DND-41 (cell line): ENCODE measurements at regions not wholly inside any gene's neighbourhood (a gene's known extent, or its start where the extent isn't known, plus 50 kb on each side); places are given as distances from the start of the nearest gene placed in this dataset.

Source experiments
- ATAC-seq: fragments of 200-7000 bp; cut with Tn5 transposase; 3 replicates; pipeline ENCODE4 v1.9.1; 2021; ENCODE audit warnings: low read depth; ENCODE audit not compliant: insufficient read depth
- DNase-seq: peaks from one replicate; pipeline ENCODE4 v3.0.0-alpha.2; 2020
- H2AFZ ChIP-seq: 2 replicates; pipeline ENCODE4 v1.6.0; 2012; ENCODE audit warnings: low read depth, low read length
- H3K27ac ChIP-seq: 2 replicates; pipeline ENCODE4 v1.5.1; 2012; ENCODE audit warnings: low read length, inconsistent platforms
- H3K27me3 ChIP-seq: fragments of 200-600 bp; sonication (generic); 2 replicates; pipeline ENCODE4 v1.6.0; 2012; ENCODE audit warnings: low read length, mild to moderate bottlenecking, inconsistent platforms; ENCODE audit not compliant: insufficient read depth, poor library complexity
- H3K36me3 ChIP-seq: 2 replicates; pipeline ENCODE4 v1.5.1; 2012; ENCODE audit warnings: low read length, inconsistent platforms; ENCODE audit not compliant: insufficient read depth
- H3K4me1 ChIP-seq: 2 replicates; pipeline ENCODE4 v1.5.1; 2012; ENCODE audit warnings: mild to moderate bottlenecking, low read length; ENCODE audit not compliant: insufficient read depth
- H3K4me2 ChIP-seq: 2 replicates; pipeline ENCODE4 v1.6.0; 2012; ENCODE audit warnings: mild to moderate bottlenecking, moderate library complexity, low read length, inconsistent platforms; ENCODE audit not compliant: insufficient read depth
- H3K4me3 ChIP-seq, 2 experiments: fragments of 200-600 bp in 1 of 2; shearing (Covaris generic) in 1 of 2; 2 replicates each; pipeline ENCODE4 v1.5.1; 2012 to 2016; ENCODE audit warnings: inconsistent platforms in 2 of 2, low read length in 2 of 2, mild to moderate bottlenecking in 2 of 2, low read depth in 1 of 2, moderate library complexity in 1 of 2
- H3K79me2 ChIP-seq: 2 replicates; pipeline ENCODE4 v1.6.0; 2012; ENCODE audit warnings: low read length, inconsistent platforms; ENCODE audit not compliant: insufficient read depth
- H3K9ac ChIP-seq: 2 replicates; pipeline ENCODE4 v1.6.0; 2012; ENCODE audit warnings: low read depth, mild to moderate bottlenecking, inconsistent platforms, low read length, moderate library complexity
- H3K9me3 ChIP-seq: 2 replicates; pipeline ENCODE4 v1.5.1; 2012; ENCODE audit warnings: low read length, moderate library complexity, mild to moderate bottlenecking, inconsistent platforms; ENCODE audit not compliant: insufficient read depth, severe bottlenecking
- H4K20me1 ChIP-seq: 2 replicates; pipeline ENCODE4 v1.6.0; 2012; ENCODE audit warnings: low read length; ENCODE audit not compliant: insufficient read depth
- EZH2 ChIP-seq: IDR thresholded peaks from 3 replicates; pipeline ENCODE4 v1.6.1; 2012; ENCODE audit warnings: borderline replicate concordance, low read depth, mild to moderate bottlenecking, moderate library complexity, low read length, inconsistent platforms; ENCODE audit not compliant: severe bottlenecking
- TF ChIP-seq, protein P1 (sequence below): IDR thresholded peaks from 2 replicates; pipeline ENCODE4 v1.5.1; 2012; ENCODE audit warnings: borderline replicate concordance, low read length, moderate library complexity, mild to moderate bottlenecking; ENCODE audit not compliant: poor library complexity, severe bottlenecking; ENCODE audit errors: extremely low read depth

DNA sequence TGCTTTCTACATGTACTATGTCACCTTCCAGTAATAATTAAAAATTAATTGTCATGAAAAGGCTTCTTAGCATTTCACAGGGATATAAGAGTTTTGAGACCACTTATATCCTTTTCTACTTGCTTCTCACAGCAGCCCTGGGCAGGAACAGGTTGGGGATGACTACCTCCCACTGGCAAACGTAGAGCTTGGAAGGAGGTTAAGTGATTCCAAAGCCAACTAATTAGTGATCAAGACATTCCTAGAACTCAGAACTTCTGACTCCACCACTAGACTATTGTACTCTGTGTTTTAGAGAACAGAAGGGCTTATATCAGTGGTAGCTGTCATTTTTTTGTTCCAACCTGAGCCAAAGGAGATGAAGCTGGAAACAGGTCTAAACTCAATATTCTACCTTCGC lies 364.5 kb upstream of the BOD1L1 start:
- DNase-seq (no peak), ATAC-seq (no peak)
- H3K4me3 ChIP-seq = no peak overlapping the region
- H3K79me2 ChIP-seq = no peaks in the 10 kb centered on the region
- no peak overlapping the region for H2AFZ ChIP-seq
- H3K4me1 ChIP-seq = no peaks in the 10 kb centered on the region
- no peak overlapping the region for H3K9ac ChIP-seq
- H4K20me1 ChIP-seq = no peaks in the 10 kb centered on the region
- no peak for TF ChIP-seq EZH2
- TF ChIP-seq, protein P1, sequence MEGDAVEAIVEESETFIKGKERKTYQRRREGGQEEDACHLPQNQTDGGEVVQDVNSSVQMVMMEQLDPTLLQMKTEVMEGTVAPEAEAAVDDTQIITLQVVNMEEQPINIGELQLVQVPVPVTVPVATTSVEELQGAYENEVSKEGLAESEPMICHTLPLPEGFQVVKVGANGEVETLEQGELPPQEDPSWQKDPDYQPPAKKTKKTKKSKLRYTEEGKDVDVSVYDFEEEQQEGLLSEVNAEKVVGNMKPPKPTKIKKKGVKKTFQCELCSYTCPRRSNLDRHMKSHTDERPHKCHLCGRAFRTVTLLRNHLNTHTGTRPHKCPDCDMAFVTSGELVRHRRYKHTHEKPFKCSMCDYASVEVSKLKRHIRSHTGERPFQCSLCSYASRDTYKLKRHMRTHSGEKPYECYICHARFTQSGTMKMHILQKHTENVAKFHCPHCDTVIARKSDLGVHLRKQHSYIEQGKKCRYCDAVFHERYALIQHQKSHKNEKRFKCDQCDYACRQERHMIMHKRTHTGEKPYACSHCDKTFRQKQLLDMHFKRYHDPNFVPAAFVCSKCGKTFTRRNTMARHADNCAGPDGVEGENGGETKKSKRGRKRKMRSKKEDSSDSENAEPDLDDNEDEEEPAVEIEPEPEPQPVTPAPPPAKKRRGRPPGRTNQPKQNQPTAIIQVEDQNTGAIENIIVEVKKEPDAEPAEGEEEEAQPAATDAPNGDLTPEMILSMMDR = no peak
- H3K27ac ChIP-seq = no peak overlapping the region
- H3K9me3 ChIP-seq = no peaks in the 10 kb centered on the region
- H3K36me3 ChIP-seq = no peaks in the 10 kb centered on the region
- no peak overlapping the region for H3K4me2 ChIP-seq
- no peaks in the 10 kb centered on the region for H3K27me3 ChIP-seq

DNA sequence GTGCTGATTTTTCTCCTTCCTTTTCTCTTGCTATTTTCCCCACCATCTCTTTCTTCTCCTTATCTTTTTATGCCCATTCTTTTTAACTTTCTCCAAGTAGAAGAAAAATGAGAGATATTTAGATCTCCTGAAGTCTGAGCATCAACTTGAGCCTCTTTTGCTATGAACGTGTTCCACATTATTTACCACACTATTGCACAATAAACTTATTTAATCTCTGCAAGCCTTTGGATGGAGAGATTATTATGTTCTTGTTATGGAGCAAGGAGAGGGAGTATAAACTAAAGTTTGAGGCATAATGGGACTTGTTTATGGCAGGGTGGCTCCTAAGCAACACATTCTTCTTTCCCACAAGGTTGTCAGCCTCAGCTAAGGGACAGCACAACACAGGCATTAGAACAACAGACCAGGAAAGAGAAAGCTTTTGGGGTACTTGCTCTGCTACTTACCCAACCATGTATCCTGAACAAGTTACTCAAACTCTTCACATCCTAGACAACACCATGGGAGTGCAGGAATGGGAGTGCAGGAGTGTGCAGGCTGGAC lies 365.5 kb upstream of the BOD1L1 start:
- no peak overlapping the region for H2AFZ ChIP-seq
- H3K79me2 ChIP-seq = no peaks in the 10 kb centered on the region
- TF ChIP-seq, protein P1 = no peak
- no peak for TF ChIP-seq EZH2
- DNase-seq = no peak
- no peak overlapping the region for H3K27ac ChIP-seq
- H4K20me1 ChIP-seq = no peaks in the 10 kb centered on the region
- no peaks in the 10 kb centered on the region for H3K27me3 ChIP-seq
- H3K9ac ChIP-seq = no peak overlapping the region
- H3K36me3 ChIP-seq = no peaks in the 10 kb centered on the region
- no peak overlapping the region for H3K4me2 ChIP-seq
- no peaks in the 10 kb centered on the region for H3K9me3 ChIP-seq
- H3K4me3 ChIP-seq = no peak overlapping the region
- no peak for ATAC-seq
- H3K4me1 ChIP-seq = no peaks in the 10 kb centered on the region

DNA sequence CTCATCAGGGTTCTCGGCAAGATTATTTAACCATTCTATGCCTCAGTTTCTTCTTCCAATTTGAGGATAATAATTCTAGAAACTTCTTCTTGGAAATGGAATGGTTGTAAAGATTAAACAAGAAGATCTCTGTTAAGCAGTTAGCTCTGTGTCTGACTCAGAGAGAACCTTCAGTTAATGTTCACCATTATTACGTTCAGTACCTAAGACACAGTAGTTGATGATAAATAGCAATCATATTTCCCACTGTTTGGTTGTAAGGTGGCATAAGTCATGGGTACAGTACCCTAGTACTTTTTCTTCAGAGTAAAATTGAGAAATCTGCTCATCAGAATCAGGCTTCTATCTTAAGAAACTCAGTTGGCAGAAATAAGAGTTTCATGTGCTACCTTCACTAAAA lies 366.5 kb upstream of the BOD1L1 start:
- Histone ChIP-seq H3K27ac (no peak overlapping the region), H2AFZ (no peak overlapping the region), H3K27me3 (no peaks in the 10 kb centered on the region), H4K20me1 (no peaks in the 10 kb centered on the region), H3K79me2 (no peaks in the 10 kb centered on the region), H3K9me3 (no peaks in the 10 kb centered on the region), H3K4me3 (no peak overlapping the region), H3K9ac (no peak overlapping the region), H3K36me3 (no peaks in the 10 kb centered on the region), H3K4me2 (no peak overlapping the region), H3K4me1 (no peaks in the 10 kb centered on the region)
- no peak for DNase-seq
- no peak for TF ChIP-seq EZH2
- TF ChIP-seq, protein P1 = no peak
- ATAC-seq = no peak
